ENCODE measurements at regions not wholly inside any gene's neighbourhood (a gene's known extent, or its start where the extent isn't known, plus 50 kb on each side); places are given as distances from the start of the nearest gene placed in this dataset.

DNA sequence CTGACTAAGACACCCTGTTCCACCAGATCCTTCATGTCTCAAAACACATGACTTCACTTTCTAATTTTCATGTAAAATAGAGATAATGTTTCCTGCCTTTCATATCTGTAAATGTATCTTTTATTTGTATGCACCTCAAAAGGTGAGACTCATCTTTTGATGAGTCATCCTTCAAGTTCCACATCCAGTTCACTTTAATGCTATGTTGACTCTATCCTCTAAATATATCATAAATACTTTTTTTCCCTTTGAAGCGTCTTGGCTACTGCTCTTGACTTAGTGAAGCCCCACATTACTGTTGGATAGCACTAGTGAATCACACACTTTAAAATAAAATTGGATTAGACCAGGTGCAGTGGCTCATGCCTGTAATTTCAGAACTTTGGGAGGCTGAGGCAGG lies 741.1 kb downstream of the VGLL3 start:
- Histone ChIP-seq H3K4me3 (ENCODE audit: low read depth, low read length) (no peak overlapping the region), H3K9me3 (ENCODE audit: control insufficient read depth, insufficient read depth, low read length) (no peaks in the 10 kb centered on the region), H3K36me3 (ENCODE audit: control insufficient read depth, insufficient read depth, low read length) (no peaks in the 10 kb centered on the region), H3K27me3 (ENCODE audit: control insufficient read depth, insufficient read depth, low read length) (no peaks in the 10 kb centered on the region), H3K27ac (ENCODE audit: low read depth, low read length) (no peak overlapping the region), H3K4me1 (ENCODE audit: control insufficient read depth, insufficient read depth, low read length) (no peaks in the 10 kb centered on the region)
- DNase-seq (ENCODE audit: low read depth in 4 of 6, low spot score in 6 of 6), result no peak
- no CpG with 5 or more reads among the region's 1 CpG for WGBS (ENCODE audit: insufficient coverage)

DNA sequence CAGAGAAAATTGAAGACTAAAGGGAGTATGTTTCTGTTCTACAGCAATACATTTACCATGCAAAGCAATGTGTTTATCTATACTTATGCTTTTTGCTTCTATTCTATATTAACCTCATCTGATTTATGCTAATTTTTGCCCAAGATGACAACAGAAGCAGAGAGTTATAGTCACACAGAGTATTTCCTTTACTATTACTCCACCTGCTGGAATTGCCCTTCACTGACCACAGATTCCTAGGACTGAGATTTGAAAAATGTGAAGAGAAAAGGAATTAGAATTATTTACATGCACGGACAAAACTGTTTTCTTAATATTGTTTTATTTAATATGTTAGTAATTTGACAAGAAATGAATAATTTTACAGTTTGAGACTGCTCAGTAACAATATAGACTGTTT lies 745.6 kb downstream of the VGLL3 start:
- Histone ChIP-seq H3K27me3 (ENCODE audit: control insufficient read depth, insufficient read depth, low read length) (no peaks in the 10 kb centered on the region), H3K4me3 (ENCODE audit: low read depth, low read length) (no peak overlapping the region), H3K4me1 (ENCODE audit: control insufficient read depth, insufficient read depth, low read length) (no peaks in the 10 kb centered on the region), H3K9me3 (ENCODE audit: control insufficient read depth, insufficient read depth, low read length) (no peaks in the 10 kb centered on the region), H3K36me3 (ENCODE audit: control insufficient read depth, insufficient read depth, low read length) (no peaks in the 10 kb centered on the region), H3K27ac (ENCODE audit: low read depth, low read length) (no peak overlapping the region)
- WGBS (ENCODE audit: insufficient coverage), result no CpG with 5 or more reads among the region's 1 CpG
- DNase-seq (ENCODE audit: low read depth in 4 of 6, low spot score in 6 of 6), result peak in 5 of 6 donors; percentile 7 to 78 (median 22)

DNA sequence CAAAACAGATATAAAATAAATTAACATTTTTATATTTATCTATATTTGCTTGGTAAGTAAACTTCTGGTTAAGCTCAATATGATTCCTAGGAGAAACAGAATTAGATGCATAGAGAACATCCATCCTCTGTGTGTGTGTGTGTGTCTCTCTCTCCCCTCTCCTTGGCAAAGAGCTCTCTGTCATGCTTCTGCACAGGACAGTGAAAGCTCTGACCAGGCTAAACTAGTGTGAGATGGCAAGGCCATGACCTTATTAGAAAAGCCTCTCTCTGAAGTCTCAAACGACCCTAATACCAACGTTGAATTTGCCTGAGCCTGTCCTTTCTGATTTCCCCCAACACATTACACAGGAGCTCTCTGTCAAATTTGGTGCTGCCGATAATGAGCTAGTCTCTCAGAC lies 746.0 kb downstream of the VGLL3 start:
- WGBS (ENCODE audit: insufficient coverage), result 10% methylated on average over 2 of the region's 3 CpGs
- Histone ChIP-seq H3K27me3 (ENCODE audit: control insufficient read depth, insufficient read depth, low read length) (no peaks in the 10 kb centered on the region), H3K4me1 (ENCODE audit: control insufficient read depth, insufficient read depth, low read length) (no peaks in the 10 kb centered on the region), H3K36me3 (ENCODE audit: control insufficient read depth, insufficient read depth, low read length) (no peaks in the 10 kb centered on the region), H3K27ac (ENCODE audit: low read depth, low read length) (no peak overlapping the region), H3K9me3 (ENCODE audit: control insufficient read depth, insufficient read depth, low read length) (no peaks in the 10 kb centered on the region), H3K4me3 (ENCODE audit: low read depth, low read length) (no peak overlapping the region)
- DNase-seq (ENCODE audit: low read depth in 4 of 6, low spot score in 6 of 6), result no peak

DNA sequence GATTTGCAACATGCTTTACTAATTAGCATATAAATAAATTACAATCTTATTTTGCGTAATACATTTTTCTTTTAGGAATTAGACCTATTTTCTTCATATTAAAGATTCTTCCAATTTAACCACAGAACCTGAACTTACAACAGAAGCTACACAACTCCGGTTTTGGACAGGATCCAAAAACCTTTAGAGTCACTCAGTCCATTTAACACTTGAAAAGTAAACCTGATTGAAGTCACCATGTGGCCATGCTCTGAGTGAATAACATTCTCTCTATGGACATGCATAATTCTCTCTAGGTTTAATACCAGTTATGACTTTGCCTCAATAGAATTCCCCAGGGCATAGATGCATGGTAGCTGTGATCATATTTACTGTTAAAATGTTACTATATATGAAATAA lies 751.0 kb downstream of the VGLL3 start:
- Histone ChIP-seq H3K4me1 (ENCODE audit: control insufficient read depth, insufficient read depth, low read length) (no peaks in the 10 kb centered on the region), H3K9me3 (ENCODE audit: control insufficient read depth, insufficient read depth, low read length) (no peaks in the 10 kb centered on the region), H3K27ac (ENCODE audit: low read depth, low read length) (no peak overlapping the region), H3K4me3 (ENCODE audit: low read depth, low read length) (no peak overlapping the region), H3K27me3 (ENCODE audit: control insufficient read depth, insufficient read depth, low read length) (no peaks in the 10 kb centered on the region), H3K36me3 (ENCODE audit: control insufficient read depth, insufficient read depth, low read length) (no peaks in the 10 kb centered on the region)
- 50% methylated on average over 1 of the region's 2 CpGs for WGBS (ENCODE audit: insufficient coverage)
- DNase-seq (ENCODE audit: low read depth in 4 of 6, low spot score in 6 of 6), result peak in 3 of 6 donors; percentile 13 to 61 (median 20)

DNA sequence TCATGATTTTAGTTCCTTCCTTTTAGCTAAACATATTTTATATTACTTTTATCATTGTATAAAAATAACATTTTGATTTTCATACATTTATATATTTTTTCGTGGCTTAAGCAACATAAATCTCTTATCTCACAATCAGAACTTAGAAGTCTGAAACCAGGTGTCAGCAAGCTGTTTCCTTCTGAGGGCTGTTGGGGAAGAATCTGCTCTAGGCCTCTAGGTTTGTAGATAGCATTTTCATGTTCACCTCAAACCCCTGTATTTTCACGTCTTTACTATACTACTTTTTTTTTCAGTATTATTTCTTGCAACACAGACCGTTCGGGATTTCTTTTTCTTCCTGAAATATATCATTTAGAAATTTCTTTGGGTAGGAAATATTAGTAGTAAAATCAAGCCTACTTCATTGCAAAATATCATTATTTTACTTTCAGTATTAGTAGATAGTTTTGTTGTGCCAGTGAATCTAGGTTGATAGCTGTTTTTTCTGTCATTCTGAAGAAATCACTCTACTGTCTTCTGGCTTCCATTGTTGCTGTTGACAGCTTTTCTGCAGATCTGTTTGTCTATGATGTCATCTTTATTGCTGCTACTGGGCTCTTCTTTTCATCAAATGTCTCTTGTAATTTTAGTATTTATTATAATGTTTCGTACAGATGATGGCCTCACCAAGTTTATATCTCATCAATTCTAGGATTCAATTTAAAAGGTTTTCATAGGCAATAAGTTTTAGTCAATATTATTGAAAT lies 756.3 kb downstream of the VGLL3 start:
- Histone ChIP-seq H3K36me3 (ENCODE audit: control insufficient read depth, insufficient read depth, low read length) (no peaks in the 10 kb centered on the region), H3K4me3 (ENCODE audit: low read depth, low read length) (no peak overlapping the region), H3K27ac (ENCODE audit: low read depth, low read length) (no peak overlapping the region), H3K9me3 (ENCODE audit: control insufficient read depth, insufficient read depth, low read length) (no peaks in the 10 kb centered on the region), H3K27me3 (ENCODE audit: control insufficient read depth, insufficient read depth, low read length) (no peaks in the 10 kb centered on the region), H3K4me1 (ENCODE audit: control insufficient read depth, insufficient read depth, low read length) (no peaks in the 10 kb centered on the region)
- DNase-seq (ENCODE audit: low read depth in 4 of 6, low spot score in 6 of 6), result no peak
- WGBS (ENCODE audit: insufficient coverage), result no CpG with 5 or more reads among the region's 5 CpGs

DNA sequence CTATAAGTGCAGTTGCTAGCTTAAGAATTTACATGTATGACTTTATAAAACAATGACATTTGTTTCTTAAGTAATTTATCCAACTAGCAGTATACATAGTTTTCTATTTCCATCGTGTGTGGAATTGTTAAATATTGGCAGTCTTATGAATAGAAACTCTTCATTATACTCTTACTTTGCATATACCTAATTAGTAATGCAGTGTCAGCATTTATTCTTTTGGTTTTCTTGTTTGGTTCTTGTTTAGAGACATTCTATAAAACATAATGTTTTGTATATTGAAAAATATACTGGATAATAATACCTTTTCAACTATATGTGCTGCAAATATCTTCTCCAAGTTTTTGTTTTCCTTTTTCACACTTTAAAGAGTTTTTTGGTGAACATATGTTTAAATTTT lies 760.2 kb downstream of the VGLL3 start:
- Histone ChIP-seq H3K4me1 (ENCODE audit: control insufficient read depth, insufficient read depth, low read length) (no peaks in the 10 kb centered on the region), H3K9me3 (ENCODE audit: control insufficient read depth, insufficient read depth, low read length) (no peaks in the 10 kb centered on the region), H3K4me3 (ENCODE audit: low read depth, low read length) (no peak overlapping the region), H3K27ac (ENCODE audit: low read depth, low read length) (no peak overlapping the region), H3K27me3 (ENCODE audit: control insufficient read depth, insufficient read depth, low read length) (no peaks in the 10 kb centered on the region), H3K36me3 (ENCODE audit: control insufficient read depth, insufficient read depth, low read length) (no peaks in the 10 kb centered on the region)
- no CpG with 5 or more reads among the region's 1 CpG for WGBS (ENCODE audit: insufficient coverage)
- DNase-seq (ENCODE audit: low read depth in 4 of 6, low spot score in 6 of 6), result no peak

DNA sequence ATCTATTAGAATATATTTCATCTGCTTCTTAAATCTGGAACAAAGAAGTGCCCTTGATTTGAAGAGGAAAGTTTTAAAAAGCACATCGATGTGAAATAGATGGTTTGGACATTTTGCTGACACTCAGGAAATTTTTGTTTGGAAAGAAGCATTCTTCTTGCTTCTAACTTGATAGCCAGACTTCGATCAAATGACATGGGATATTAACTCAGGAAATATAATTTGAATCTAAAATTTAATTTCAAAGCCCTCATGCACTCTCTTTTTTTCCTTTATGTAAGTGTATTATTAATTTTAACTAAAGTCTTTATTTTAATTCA lies 761.2 kb downstream of the VGLL3 start:
- Histone ChIP-seq H3K4me3 (ENCODE audit: low read depth, low read length) (no peak overlapping the region), H3K4me1 (ENCODE audit: control insufficient read depth, insufficient read depth, low read length) (no peaks in the 10 kb centered on the region), H3K27me3 (ENCODE audit: control insufficient read depth, insufficient read depth, low read length) (no peaks in the 10 kb centered on the region), H3K36me3 (ENCODE audit: control insufficient read depth, insufficient read depth, low read length) (no peaks in the 10 kb centered on the region), H3K27ac (ENCODE audit: low read depth, low read length) (no peak overlapping the region), H3K9me3 (ENCODE audit: control insufficient read depth, insufficient read depth, low read length) (no peaks in the 10 kb centered on the region)
- no peak for DNase-seq (ENCODE audit: low read depth in 4 of 6, low spot score in 6 of 6)
- no CpG with 5 or more reads among the region's 2 CpGs for WGBS (ENCODE audit: insufficient coverage)

DNA sequence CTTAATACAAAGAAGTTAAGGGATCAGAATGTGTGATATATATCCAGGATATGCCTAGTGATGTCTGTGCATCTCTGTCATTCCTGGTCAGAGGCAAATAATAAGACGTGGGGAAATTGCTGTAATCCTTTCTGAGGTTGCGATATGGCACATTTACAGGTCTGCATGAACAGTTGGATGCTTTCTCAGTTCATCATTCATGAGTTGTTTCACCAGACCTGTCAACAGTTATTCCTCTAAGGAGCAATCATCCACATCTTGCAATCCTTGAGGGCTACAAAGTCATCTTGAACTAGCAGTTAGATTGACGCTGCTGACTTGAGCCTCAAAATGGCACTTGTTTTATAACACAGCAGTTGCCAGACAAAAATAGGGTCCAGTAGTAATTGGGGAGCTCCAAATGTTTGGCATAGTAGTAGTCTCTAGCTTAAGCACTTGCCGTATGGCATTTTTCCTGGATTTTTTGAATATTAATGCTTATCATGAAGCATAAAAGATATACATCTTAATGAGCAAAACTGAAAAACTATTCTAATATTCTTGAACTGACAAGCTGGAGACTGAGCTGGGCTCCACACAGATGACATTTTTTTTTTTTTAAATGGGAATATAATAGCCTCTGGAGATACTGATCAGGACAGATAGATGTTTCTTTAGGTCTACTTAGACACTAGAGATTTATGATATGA lies 761.7 kb downstream of the VGLL3 start:
- Histone ChIP-seq H3K4me1 (ENCODE audit: control insufficient read depth, insufficient read depth, low read length) (no peaks in the 10 kb centered on the region), H3K36me3 (ENCODE audit: control insufficient read depth, insufficient read depth, low read length) (no peaks in the 10 kb centered on the region), H3K27ac (ENCODE audit: low read depth, low read length) (no peak overlapping the region), H3K4me3 (ENCODE audit: low read depth, low read length) (no peak overlapping the region), H3K9me3 (ENCODE audit: control insufficient read depth, insufficient read depth, low read length) (no peaks in the 10 kb centered on the region), H3K27me3 (ENCODE audit: control insufficient read depth, insufficient read depth, low read length) (no peaks in the 10 kb centered on the region)
- WGBS (ENCODE audit: insufficient coverage), result 71% methylated on average over 2 of the region's 4 CpGs
- peak in 1 of 6 donors; percentile 32 for DNase-seq (ENCODE audit: low read depth in 4 of 6, low spot score in 6 of 6)

DNA sequence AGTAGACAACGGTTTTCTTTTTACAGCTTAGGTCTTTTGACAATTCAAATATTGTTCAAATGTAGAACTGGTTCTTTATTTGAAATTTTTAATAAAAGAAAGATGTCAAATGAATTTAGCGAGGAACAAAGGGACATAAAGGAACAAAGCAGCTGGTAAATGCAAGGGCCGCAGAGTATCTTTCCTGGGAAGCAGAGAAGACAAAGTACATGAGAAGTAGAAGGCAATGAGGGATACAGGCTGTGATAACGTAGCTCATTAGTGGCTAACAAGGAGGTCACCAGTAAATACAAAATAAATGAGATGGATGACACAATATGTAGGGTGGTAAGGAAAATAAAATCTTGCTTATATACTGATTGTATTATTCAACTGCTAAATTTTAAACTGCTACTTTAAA lies 762.8 kb downstream of the VGLL3 start:
- H3K9me3 ChIP-seq (ENCODE audit: control insufficient read depth, insufficient read depth, low read length), result no peaks in the 10 kb centered on the region
- DNase-seq (ENCODE audit: low read depth in 4 of 6, low spot score in 6 of 6), result no peak
- no peak overlapping the region for H3K4me3 ChIP-seq (ENCODE audit: low read depth, low read length)
- H3K4me1 ChIP-seq (ENCODE audit: control insufficient read depth, insufficient read depth, low read length), result no peaks in the 10 kb centered on the region
- H3K27ac ChIP-seq (ENCODE audit: low read depth, low read length), result no peak overlapping the region
- H3K36me3 ChIP-seq (ENCODE audit: control insufficient read depth, insufficient read depth, low read length), result no peaks in the 10 kb centered on the region
- whole genome bisulfite sequencing (ENCODE audit: insufficient coverage), result 55% methylated on average over 3 of the region's 4 CpGs
- H3K27me3 ChIP-seq (ENCODE audit: control insufficient read depth, insufficient read depth, low read length), result no peaks in the 10 kb centered on the region

DNA sequence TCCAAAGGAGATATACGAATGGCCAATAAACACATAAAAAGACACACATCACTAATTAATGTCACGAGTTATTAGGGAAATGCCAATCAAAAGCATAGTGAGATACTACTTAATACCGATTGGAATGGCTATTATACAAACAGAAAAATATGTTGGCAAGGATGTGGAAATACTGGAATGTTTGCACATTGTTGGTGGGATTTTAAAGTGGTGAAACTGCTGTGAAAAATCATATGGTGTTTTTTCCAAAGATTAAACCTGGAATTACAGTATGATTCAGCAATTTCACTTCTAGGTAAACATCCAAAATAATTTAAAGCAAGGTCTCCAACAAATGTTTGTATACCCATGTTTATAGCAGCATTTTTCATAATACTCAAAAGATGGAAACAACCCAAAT lies 765.5 kb downstream of the VGLL3 start:
- Histone ChIP-seq H3K27me3 (ENCODE audit: control insufficient read depth, insufficient read depth, low read length) (no peaks in the 10 kb centered on the region), H3K4me1 (ENCODE audit: control insufficient read depth, insufficient read depth, low read length) (no peaks in the 10 kb centered on the region), H3K9me3 (ENCODE audit: control insufficient read depth, insufficient read depth, low read length) (no peaks in the 10 kb centered on the region), H3K36me3 (ENCODE audit: control insufficient read depth, insufficient read depth, low read length) (no peaks in the 10 kb centered on the region), H3K4me3 (ENCODE audit: low read depth, low read length) (no peak overlapping the region), H3K27ac (ENCODE audit: low read depth, low read length) (no peak overlapping the region)
- DNase-seq (ENCODE audit: low read depth in 4 of 6, low spot score in 6 of 6), result no peak
- no CpG with 5 or more reads among the region's 3 CpGs for WGBS (ENCODE audit: insufficient coverage)
